GM21381 (cell line): ENCODE measurements at regions not wholly inside any gene's neighbourhood (a gene's known extent, or its start where the extent isn't known, plus 50 kb on each side); places are given as distances from the start of the nearest gene placed in this dataset.
"Not testable (repeated sequence)": the region's sequence is repeated elsewhere in the genome, so short reads cannot be mapped to it uniquely, and the experiment has no call there.

Experiments used
- ATAC-seq: cut with Tn5 transposase; IDR thresholded peaks from one replicate; pipeline ENCODE4 v1.9.1; 2021; ENCODE audit warnings: mild to moderate bottlenecking, moderate library complexity; ENCODE audit not compliant: unreplicated experiment

GRCh38 chr3:66629150-66629981 is 128.5 kb upstream of the LRIG1 start:
- ATAC-seq, result no peak

GRCh38 chr3:66629982-66630368 is 129.2 kb upstream of the LRIG1 start:
- ATAC-seq, result no peak

- ATAC-seq, result no peak
These were observed 132.9 kb upstream of the LRIG1 start for GRCh38 chr3:66633402-66634381.

- no peak for ATAC-seq
These were observed 137.9 kb upstream of the LRIG1 start for GRCh38 chr3:66638717-66639116.

GRCh38 chr3:66639809-66640356 is 139.1 kb upstream of the LRIG1 start:
- no peak for ATAC-seq

- no peak for ATAC-seq
These were observed 141.2 kb upstream of the LRIG1 start for GRCh38 chr3:66642019-66642418.

- no peak for ATAC-seq
These were observed 141.7 kb upstream of the LRIG1 start for GRCh38 chr3:66642484-66642883.

GRCh38 chr3:66644549-66644948 is 143.7 kb upstream of the LRIG1 start:
- ATAC-seq, result no peak

- no peak for ATAC-seq
These were observed 148.2 kb upstream of the LRIG1 start for GRCh38 chr3:66648975-66649374.

GRCh38 chr3:66651520-66651919 is 150.7 kb upstream of the LRIG1 start:
- ATAC-seq, result not testable (repeated sequence)

GRCh38 chr3:66652100-66652499 is 151.3 kb upstream of the LRIG1 start:
- ATAC-seq, result not testable (repeated sequence)

GRCh38 chr3:66655044-66655443 is 154.2 kb upstream of the LRIG1 start:
- no peak for ATAC-seq

GRCh38 chr3:66655671-66656070 is 154.8 kb upstream of the LRIG1 start:
- no peak for ATAC-seq

- ATAC-seq, result no peak
These were observed 155.8 kb upstream of the LRIG1 start for GRCh38 chr3:66656609-66657008.

- no peak for ATAC-seq
These were observed 158.2 kb upstream of the LRIG1 start for GRCh38 chr3:66659056-66659455.

GRCh38 chr3:66661628-66662027 is 160.8 kb upstream of the LRIG1 start:
- ATAC-seq, result no peak

- ATAC-seq, result no peak
These were observed 162.1 kb upstream of the LRIG1 start for GRCh38 chr3:66662894-66663293.

GRCh38 chr3:66665021-66665695 is 164.3 kb upstream of the LRIG1 start:
- ATAC-seq, result no peak

GRCh38 chr3:66666362-66666761 is 165.5 kb upstream of the LRIG1 start:
- no peak for ATAC-seq

- no peak for ATAC-seq
These were observed 166.4 kb upstream of the LRIG1 start for GRCh38 chr3:66667263-66667662.

- ATAC-seq, result no peak
These were observed 170.5 kb upstream of the LRIG1 start for GRCh38 chr3:66671291-66671690.
